Heart right ventricle (tissue), 16 donors: ENCODE measurements at regions not wholly inside any gene's neighbourhood (a gene's known extent, or its start where the extent isn't known, plus 50 kb on each side); places are given as distances from the start of the nearest gene placed in this dataset.
A peak's percentile ranks its signal among the peaks of the same experiment; 100 is the strongest.

Source experiments
- ATAC-seq, 8 donors: fragments of 200-7000 bp; cut with Tn5 transposase; one replicate each; pipeline ENCODE4 v1.9.1; 2020; ENCODE audit warnings: mild to moderate bottlenecking in 8 of 8, moderate library complexity in 8 of 8, moderate number of reproducible peaks in 1 of 8
- DNase-seq, 2 donors: peaks; one replicate each; pipeline ENCODE4 v3.0.0-alpha.2; 2020
- H3K27ac ChIP-seq, 10 donors: fragments of 200-600 bp; sonication (generic) in 2 of 10; one replicate each; pipeline versions ENCODE4 v1.5.0 to v1.8.0; 2020 to 2022; ENCODE audit warnings: mild to moderate bottlenecking in 3 of 10
- H3K27me3 ChIP-seq, 7 donors: fragments of 200-600 bp; one replicate each; pipeline ENCODE4 v1.8.0; 2021 to 2022; ENCODE audit warnings: mild to moderate bottlenecking in 2 of 7
- H3K36me3 ChIP-seq, 9 donors: fragments of 200-600 bp; sonication (generic) in 1 of 9; one replicate each; pipeline versions ENCODE4 v1.5.0 to v1.8.0; 2020 to 2022; ENCODE audit warnings: mild to moderate bottlenecking in 2 of 9
- H3K4me1 ChIP-seq, 9 donors: fragments of 200-600 bp; sonication (generic) in 1 of 9; one replicate each; pipeline versions ENCODE4 v1.5.0 to v1.8.0; 2020 to 2022; ENCODE audit warnings: mild to moderate bottlenecking in 4 of 9
- H3K4me3 ChIP-seq, 10 donors: fragments of 200-600 bp; sonication (generic) in 2 of 10; one replicate each; pipeline versions ENCODE4 v1.5.0 to v1.8.0; 2020 to 2022; ENCODE audit warnings: mild to moderate bottlenecking in 7 of 10, moderate library complexity in 2 of 10
- H3K9me3 ChIP-seq, 11 donors: fragments of 200-600 bp in 10 of 11; sonication (generic) in 2 of 11; one replicate each; pipeline versions ENCODE4 v1.5.0 to v1.8.0; 2013 to 2022; ENCODE audit warnings: mild to moderate bottlenecking in 2 of 11, control low read depth in 1 of 11, moderate library complexity in 1 of 11
- WGBS, 2 donors: extraction: QIAGEN DNeasy Blood & Tissue Kit; methylation state at CpG; one replicate each; pipeline ENCODE4 v1.1.7; 2013; ENCODE audit warnings: inconsistent platforms in 1 of 2; 5-methylcytosine and 5-hydroxymethylcytosine counted together
- intact Hi-C, 10 donors: fragments of 100-400 bp; cut with DNase I; formaldehyde crosslinking; loops; one replicate each; pipeline versions ENCODE4 v1.11.1 to v1.14.2; 2022
- TF ChIP-seq, protein P1 (sequence below), 9 donors: fragments of 200-600 bp; sonication (generic) in 2 of 9; IDR thresholded peaks; one replicate each; pipeline versions ENCODE4 v1.5.0 to v1.8.0; 2021 to 2022; ENCODE audit warnings: antibody characterized with exemption in 9 of 9, mild to moderate bottlenecking in 5 of 9, moderate library complexity in 1 of 9
- donor health status: Arrhythmogenic right ventricular cardiomyopathy.
- donor health status: ischemic (EF 13 %, LVEDD 7.1; RV severe dilation, severe dysfunction).
- donor health status: healthy with polysubstance abuse.
- donor health status: DM: no; HTN: yes; CAD: no.
- donor health status: DM: no; HTN: no; CAD: no.
- donor health status: ischemic (EF 25% LVEDD 6.9; RV normal size, moderate dysfunction).
- donor health status: ischemic (EF 25% LVEDD 5.7; RV mildly dilated, moderate dysfunction).
- donor health status: healthy.
- donor health status: DM: yes; HTN: yes; CAD: no.
- donor health status: Ischemic cardiomyopathy.
- donor health status: ischemic (EF 35%, LVEDD 5.7; RV mildly dilated, moderate dysfunction).
- donor health status: nonischemic (EF 11% LVEDD 7.7; RV severe dilation, severe dysfunction).
- donor health status: DM: yes; HTN: yes; CAD: no.
- donor health status: PGD.
- donor health status: ischemic (EF 29% LVEDD 5.4; RV normal size, mild dysfunction).
- donor health status: nonischemic (EF 23%, LVEDD 6.1; RV moderate dilation, normal function).

- no peaks in the 10 kb centered on the region for H3K9me3 ChIP-seq
- TF ChIP-seq, protein P1, sequence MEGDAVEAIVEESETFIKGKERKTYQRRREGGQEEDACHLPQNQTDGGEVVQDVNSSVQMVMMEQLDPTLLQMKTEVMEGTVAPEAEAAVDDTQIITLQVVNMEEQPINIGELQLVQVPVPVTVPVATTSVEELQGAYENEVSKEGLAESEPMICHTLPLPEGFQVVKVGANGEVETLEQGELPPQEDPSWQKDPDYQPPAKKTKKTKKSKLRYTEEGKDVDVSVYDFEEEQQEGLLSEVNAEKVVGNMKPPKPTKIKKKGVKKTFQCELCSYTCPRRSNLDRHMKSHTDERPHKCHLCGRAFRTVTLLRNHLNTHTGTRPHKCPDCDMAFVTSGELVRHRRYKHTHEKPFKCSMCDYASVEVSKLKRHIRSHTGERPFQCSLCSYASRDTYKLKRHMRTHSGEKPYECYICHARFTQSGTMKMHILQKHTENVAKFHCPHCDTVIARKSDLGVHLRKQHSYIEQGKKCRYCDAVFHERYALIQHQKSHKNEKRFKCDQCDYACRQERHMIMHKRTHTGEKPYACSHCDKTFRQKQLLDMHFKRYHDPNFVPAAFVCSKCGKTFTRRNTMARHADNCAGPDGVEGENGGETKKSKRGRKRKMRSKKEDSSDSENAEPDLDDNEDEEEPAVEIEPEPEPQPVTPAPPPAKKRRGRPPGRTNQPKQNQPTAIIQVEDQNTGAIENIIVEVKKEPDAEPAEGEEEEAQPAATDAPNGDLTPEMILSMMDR (IDR thresholded peaks at IDR 0.05), result no peak
- H3K27ac ChIP-seq, result no peak overlapping the region
- intact Hi-C loops, result no loop called here
- WGBS, 2 donors, result 31 to 44% methylated on average over 5 of the region's 5 CpGs
- no peaks in the 10 kb centered on the region for H3K4me1 ChIP-seq
- DNase-seq (peak in 1 of 2 donors; percentile 2), ATAC-seq (peak in 4 of 8 donors; percentile 50 to 68 (median 65))
- no peaks in the 10 kb centered on the region for H3K36me3 ChIP-seq
- no peaks in the 10 kb centered on the region for H3K27me3 ChIP-seq
- H3K4me3 ChIP-seq, result no peak overlapping the region
Measured at GRCh38 chrX:129230850-129231512, 292.3 kb downstream of the SMARCA1 start.

- no peaks in the 10 kb centered on the region for H3K4me1 ChIP-seq
- TF ChIP-seq, protein P1 (IDR thresholded peaks at IDR 0.05), result no peak
- H3K9me3 ChIP-seq, result no peaks in the 10 kb centered on the region
- 71 to 83% methylated on average over 1 of the region's 1 CpG for WGBS, 2 donors
- no peak for ATAC-seq
- no peaks in the 10 kb centered on the region for H3K36me3 ChIP-seq
- no peaks in the 10 kb centered on the region for H3K27me3 ChIP-seq
- no peak for DNase-seq
- intact Hi-C loops, result no loop called here
- no peak overlapping the region for H3K27ac ChIP-seq
- H3K4me3 ChIP-seq, result no peak overlapping the region
Measured at GRCh38 chrX:129230168-129230567, 293.1 kb downstream of the SMARCA1 start.

DNA sequence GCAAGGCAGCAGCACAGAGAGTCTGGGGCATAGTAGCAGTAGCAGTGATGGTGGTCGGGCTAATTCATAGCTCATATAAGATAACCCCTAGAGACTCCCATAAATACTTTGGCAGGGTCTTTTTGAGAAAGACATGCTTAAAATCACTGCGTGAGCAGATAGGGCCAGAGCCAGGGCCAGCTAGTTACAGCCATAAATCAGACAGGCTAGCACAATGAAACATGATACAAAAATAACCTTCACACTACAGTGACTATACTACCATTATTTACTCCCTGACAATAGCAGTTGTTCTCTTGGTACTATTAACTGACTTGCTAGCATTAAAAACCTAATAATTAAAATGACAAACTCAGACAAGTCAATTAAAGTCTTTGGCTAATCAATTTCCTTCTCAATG lies 295.9 kb downstream of the SMARCA1 start:
- no peaks in the 10 kb centered on the region for H3K4me1 ChIP-seq
- H3K36me3 ChIP-seq, result no peaks in the 10 kb centered on the region
- no peaks in the 10 kb centered on the region for H3K9me3 ChIP-seq
- ATAC-seq (no peak), DNase-seq (no peak)
- WGBS, 2 donors, result 31 to 53% methylated on average over 2 of the region's 2 CpGs
- H3K27me3 ChIP-seq, result no peaks in the 10 kb centered on the region
- TF ChIP-seq, protein P1 (IDR thresholded peaks at IDR 0.05), result no peak
- H3K27ac ChIP-seq, result no peak overlapping the region
- intact Hi-C loops, result no loop called here
- no peak overlapping the region for H3K4me3 ChIP-seq

DNA sequence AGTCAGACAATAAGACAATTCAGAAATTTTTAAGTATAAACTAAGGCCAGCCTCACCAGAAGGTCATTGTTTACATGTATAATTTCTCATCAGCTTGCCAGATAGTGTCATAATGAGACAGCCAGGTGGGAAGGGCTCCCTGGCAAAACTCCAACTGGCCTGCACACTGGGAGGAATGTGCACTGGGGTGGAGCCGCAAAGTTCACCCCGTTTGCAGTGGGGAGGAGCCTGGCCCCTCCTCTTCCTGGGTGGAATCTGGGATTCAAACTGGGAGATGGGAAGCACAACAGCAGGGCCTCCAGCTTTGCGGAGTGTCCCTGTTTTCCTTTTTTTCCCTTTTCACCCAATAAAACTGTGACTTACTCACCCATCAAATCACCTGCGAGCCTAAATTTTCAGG lies 329.9 kb downstream of the SMARCA1 start:
- intact Hi-C loops, result no loop called here
- WGBS, 2 donors, result 32 to 49% methylated on average over 4 of the region's 4 CpGs
- no peaks in the 10 kb centered on the region for H3K36me3 ChIP-seq
- no peaks in the 10 kb centered on the region for H3K9me3 ChIP-seq
- no peaks in the 10 kb centered on the region for H3K4me1 ChIP-seq
- H3K4me3 ChIP-seq, result no peak overlapping the region
- H3K27me3 ChIP-seq, result no peaks in the 10 kb centered on the region
- DNase-seq (peak; percentile 5 to 25), ATAC-seq (peak in 2 of 8 donors; percentile 24 to 41)
- no peak overlapping the region for H3K27ac ChIP-seq
- TF ChIP-seq, protein P1 (IDR thresholded peaks at IDR 0.05), result no peak
